HG02870 (cell line): ENCODE measurements at regions not wholly inside any gene's neighbourhood (a gene's known extent, or its start where the extent isn't known, plus 50 kb on each side); places are given as distances from the start of the nearest gene placed in this dataset.
A peak's percentile ranks its signal among the peaks of the same experiment; 100 is the strongest.

Experiments
- ATAC-seq: cut with Tn5 transposase; IDR thresholded peaks from one replicate; pipeline ENCODE4 v1.9.1; 2021; ENCODE audit warnings: mild to moderate bottlenecking, moderate library complexity; ENCODE audit not compliant: unreplicated experiment

DNA sequence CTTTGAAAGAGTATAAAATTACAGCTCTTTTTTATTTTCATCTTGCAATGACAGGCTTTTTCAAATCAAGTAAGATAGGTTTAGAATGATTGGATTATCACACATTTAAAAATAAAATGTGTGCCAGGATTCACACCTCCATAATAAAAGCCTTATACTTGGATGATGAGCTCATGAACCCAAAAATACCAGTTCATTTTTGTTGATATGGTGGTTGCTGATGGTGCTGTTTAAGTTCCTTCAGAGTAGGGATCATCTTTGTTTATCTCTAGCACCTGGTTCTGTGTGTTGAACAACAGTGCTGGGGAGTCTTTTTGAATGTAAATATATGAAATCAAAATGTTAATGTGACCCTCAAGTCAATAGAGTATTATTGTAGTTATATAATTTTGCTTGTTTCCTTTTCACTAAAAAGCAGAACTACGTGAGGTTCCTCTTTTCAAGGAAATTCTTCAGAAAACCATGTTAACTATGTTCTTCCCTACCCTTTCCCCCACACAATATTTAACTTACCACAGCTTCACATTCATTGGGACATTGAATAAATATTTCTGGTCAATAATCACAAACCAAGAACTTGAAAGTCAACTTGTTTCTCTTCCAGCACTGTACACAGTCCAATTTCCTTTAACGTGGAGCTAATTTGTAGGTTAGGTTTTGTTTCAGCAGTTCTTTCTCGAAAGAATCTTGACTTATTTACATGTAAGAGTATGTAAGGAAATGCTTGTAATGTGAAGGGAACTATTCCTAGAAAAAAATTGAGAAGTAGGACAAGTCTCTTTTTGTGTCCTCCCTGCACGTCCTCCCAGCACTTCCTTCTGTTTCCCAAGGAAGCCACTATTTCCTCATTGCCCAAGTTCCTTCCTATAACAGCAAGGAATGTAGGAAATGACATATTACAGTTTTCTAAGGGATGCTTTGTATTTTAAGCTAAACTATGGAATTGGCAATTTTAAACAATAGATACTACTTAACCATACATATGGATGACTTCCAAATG, 945.9 kb upstream of the CITED2 start:
- no peak for ATAC-seq

DNA sequence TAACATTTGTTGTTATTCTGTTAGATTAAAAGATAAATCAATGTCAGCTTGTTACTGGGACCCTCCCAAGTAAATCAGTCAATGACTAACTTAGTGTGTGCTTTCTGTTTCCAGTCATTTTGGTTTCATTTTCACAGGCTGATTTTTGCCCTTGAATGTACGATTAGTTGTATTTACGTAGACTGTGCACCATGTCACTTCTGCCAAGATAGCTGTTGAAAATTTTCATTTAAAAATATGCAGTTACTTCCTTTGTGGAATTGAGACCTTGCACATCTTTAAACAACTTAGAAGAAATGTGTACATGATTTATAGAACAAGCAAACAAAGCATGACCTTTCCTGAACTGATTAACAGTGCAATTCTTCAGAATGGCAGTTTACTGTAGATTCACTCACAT, 944.8 kb upstream of the CITED2 start:
- peak; percentile 65 for ATAC-seq

DNA sequence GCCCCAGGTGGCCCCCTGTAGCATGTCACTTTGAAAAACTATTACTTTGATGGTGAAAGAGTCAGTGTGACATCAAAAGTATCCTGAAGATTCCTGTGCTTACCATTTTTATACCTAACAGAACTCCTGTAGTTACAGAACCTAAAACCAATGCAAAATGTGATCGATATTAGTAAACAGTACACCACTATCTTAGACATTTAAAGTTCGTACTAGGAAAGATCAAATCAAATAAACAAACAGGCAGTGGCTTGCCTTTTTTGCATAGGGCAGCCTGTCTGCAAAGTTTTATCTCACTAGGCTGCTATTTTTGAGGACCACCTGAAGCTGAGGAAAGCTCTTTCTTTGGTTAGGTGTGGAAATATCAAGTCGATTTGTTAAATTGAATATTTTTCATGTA, 944.0 kb upstream of the CITED2 start:
- no peak for ATAC-seq

DNA sequence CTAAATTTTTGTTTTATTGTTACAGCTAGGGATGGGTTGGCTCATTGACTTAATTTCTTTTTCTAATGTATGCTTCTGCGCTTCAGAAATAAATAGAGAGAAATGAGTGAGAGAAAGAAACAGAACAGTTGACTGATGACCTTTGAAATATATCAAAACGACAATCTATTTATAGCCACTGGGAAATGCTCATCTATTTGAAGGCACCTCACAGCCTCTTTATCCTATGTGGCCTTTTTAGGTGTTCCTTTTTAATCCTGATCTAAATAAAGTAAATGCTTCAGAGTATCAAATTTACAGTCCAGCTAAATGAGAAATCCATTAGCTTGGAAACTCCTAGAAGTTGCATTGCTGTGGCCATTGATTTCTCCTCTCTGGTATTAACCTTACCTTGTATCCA, 943.5 kb upstream of the CITED2 start:
- no peak for ATAC-seq

DNA sequence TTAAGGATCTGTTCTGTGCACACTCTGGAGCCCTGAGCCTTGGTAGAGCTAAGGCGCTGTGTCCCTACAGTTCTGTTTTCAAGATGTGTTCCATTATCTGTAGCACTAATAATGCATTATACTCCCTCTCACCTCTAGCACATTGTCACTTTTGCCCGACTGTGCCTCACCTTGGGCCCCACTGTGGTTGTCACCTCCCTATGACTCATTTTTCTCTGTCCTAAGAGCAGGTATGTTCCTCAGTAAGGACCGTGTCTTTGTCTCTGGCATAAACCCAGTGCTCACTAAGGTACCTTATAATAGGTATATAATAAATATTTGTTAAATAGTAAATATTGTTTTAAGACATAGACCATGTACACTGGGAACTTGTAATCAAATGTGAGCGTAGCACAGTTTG, 942.5 kb upstream of the CITED2 start:
- ATAC-seq = no peak

DNA sequence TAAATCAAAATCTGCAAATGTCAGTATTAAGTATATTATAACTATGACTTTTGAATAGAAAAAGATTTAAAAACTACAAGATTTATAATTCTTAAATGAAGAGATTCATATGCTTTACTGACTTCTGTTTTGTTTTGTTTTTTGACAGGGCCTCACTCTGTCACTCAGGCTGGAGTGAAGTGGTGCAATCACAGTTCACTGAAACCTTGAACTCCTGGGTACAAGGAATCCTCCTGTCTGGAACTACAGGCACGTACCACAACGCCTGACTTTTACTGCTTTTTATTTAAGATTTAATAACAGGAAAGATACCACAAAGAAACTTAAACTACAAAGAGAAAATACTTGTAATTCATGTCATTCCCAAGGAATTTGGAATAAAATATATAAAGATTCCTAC, 940.2 kb upstream of the CITED2 start:
- ATAC-seq = no peak

DNA sequence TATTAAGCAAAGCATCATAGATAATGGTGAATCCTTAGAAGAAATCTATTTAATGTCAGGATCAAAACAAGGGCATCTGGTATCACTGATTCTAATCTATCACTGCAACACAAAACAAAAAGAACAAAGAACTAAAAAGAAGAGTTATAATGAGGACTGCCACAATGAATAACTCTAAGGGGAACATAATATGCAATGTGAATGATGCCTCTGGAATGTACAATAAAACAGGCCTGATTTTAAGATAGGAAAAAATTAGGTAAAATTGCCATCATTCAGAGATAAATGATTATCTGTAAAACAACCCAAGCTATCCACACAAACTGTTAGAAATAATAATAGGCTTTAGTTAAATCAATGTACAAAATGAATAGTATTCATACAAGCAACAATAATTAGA, 936.7 kb upstream of the CITED2 start:
- no peak for ATAC-seq

DNA sequence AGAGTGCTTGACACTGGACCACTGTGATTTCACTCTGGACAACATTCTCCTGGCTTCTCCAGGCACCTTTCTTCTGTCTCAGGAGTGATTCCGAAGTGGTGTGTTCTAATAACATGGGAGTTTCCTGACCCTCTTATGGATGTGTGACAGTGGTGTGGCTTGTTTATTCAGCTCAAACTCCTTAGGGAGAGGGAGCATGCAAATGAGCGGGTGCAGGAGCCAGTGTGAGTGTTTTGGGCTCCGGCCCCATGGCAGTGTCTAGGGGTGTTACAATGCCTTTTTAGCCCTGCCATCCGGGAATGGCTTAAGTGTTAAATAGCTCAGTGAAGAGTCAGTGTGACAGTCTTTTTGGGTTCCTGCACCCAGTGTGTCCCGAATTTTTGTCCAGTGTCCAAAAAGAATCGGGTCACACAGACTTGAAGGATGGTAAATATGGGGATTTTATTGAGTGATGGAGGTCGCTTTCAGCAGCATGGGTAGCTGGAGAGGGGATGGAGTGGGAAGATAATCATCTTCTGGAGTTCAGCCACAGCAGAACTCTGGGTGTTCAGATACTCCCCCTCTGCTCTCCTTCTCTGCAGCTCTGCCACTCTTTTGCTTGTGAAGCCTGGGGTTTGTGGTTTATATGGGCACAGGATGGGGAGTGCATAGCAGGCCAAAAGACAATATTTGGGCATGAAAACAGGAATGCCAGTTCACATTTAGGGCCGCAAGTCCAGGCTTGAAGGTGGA, 928.9 kb upstream of the CITED2 start:
- no peak for ATAC-seq

DNA sequence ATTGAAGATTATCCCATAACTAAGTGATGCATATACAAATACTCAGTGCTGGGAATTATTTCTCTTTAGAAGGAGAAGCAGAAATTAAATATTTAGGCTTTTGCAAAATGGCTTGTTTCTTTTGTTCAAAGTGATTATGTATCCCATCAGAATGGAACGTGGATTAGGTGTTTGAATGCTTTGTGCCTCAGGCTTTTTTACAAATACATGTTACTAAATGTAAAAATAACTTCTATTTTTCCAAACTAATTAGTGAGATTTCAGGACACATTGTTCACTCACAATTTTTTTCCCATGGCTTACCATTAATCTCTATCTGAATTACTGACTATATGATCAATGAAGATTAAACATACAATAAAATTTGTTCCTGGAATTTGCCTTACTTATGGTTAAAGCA, 925.9 kb upstream of the CITED2 start:
- no peak for ATAC-seq

DNA sequence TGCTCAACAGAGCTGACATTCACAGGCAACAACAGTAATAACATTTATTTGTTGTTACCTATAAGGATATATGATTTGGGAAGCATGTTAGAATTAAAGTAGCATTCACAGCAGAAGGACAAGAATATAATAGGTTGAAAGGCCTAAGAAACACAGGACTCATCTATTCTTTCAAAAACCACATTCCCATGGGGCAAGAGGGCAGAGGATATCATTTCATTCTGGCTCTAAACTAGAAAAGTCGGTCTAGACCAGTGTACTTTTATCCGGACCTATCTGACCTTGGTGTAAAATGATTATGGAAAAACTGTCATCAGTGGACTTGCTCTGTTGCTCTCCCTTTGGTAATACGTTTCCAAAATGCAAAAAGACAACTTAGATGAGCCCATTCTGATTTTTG, 914.7 kb upstream of the CITED2 start:
- no peak for ATAC-seq

DNA sequence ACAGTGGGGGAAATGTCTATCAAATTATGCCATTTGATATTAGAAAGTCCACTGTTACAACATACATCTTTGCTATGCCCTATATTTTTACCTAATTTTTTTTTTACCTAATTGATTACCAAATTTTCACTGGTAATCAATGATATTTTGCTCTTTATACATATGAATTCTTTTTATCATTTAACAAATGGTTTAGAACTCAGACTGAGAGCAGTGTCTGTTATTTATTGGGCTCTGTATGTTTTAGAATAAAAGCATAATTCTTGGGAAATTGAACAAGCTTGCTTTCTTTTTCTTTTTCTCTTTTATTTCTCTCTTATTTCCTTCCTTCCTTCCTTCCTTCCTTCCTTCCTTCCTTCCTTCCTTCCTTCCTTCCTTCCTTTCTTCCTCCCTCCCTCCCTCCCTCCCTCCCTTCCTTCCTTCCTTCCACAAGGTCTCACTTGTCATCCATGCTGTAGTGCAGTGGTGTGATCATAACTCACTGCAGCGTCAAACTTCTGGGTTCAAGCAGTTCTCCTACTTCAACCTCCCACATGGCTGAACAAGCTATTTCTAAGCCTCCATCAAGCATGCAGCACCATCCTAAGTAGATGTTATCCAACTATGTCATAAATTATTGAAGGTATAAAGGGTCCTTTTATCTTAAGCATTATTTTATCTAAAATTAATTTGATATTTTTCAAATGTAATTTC, 911.7 kb upstream of the CITED2 start:
- ATAC-seq = no peak

DNA sequence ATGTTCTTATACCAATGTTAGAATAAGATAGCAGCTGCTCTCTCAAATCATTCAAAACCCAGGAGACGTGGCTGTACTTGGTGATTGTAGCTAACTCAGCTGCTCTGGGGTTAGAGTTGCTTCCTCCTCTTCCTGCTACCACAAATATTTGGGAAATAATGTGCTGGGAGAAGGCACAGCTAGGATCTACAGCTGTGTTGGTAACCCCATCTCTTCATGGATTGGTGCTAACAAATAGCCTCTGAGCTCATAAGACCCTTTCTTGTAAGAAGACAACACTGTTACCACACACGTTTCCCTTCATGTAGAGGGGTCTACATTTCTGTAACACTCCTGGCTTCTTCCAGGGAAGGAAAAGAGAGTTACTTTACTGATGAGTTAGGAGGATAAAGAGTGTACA, 911.0 kb upstream of the CITED2 start:
- ATAC-seq = no peak

DNA sequence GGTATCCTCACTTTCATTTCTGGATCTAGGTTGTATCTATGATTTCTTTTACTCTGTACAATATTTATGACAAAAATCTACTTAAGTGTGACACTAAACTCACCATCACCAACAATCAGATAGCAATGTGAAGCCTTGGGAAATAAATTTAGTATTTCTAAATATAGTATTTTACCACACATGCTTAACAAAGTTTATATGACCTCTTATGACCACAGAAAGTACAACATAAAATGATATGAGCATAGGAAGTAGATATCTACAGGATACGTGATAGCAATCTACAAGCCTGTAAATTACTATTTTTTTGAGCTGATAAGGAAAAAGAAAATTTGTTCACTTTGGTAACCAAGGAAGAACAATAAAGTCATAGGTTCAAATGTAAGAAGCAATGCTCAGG, 910.4 kb upstream of the CITED2 start:
- ATAC-seq = no peak

DNA sequence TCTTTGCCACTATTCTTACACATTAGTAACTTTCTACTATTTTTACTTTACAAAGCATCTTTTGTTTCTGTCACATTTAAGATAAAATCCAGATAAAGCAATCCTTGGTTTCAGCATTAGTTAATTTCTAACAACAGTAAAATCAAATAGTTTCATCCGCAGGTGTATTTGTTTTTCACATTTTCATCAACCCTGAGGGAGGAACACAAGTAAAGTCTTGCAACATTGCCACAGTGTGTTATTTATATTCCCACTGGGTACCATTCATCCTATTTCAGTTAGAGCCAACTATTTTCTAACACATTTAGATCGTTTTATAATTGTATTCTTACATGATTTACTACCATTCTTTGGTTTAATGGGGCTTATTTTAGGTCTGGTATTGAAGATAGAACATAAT, 908.7 kb upstream of the CITED2 start:
- ATAC-seq = no peak

DNA sequence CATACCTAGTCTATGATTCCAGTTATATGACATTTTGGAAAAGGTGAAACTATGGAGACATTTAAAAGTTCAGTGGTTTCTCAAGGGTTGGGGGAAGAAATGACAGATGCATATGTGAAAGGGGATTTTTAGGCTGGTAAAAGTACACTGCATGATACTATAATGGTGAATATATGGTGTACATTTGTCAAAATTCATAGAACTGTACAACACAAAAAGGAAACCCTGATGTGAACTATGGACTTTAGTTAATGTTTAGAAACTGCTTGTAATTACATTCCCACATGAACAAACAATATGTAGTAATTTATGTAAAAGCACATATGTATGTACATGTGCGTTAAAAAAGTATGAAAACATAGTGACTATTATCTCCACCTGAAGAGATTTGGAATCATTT, 907.3 kb upstream of the CITED2 start:
- no peak for ATAC-seq

DNA sequence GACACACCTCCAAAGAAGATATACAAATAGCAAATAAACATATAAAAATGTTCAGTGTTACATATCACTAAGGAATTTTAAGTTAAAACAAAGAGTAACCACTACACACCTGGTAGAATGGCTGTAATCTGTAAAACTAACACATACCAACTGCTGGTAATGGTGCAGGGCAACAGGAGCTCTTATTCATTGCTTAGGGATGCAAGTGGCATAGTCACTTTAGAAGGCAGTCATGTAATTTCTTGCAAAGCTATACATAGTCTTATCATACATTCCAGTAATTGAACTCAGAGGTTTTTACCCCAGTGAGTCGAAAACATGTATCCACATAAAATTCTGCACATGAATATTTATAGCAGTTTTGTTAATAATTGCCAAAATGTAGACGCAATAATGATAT, 906.8 kb upstream of the CITED2 start:
- no peak for ATAC-seq

DNA sequence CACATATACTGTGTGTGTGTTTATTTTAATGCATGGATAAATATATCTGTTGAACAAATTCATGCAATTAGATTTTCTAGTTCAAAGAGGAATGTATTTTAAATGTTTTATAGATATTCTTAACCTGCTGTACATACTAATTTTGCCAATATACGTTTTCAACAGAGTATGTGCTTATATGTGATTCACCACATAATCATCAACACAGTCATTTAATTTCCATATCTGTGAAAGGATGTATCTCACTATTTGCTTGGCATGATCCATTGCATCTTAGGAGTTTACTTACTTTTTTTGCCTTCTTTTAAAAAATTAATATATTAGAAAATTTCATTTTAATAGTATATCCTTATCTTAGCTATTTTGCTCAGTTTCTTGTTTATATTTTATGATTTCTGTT, 902.3 kb upstream of the CITED2 start:
- no peak for ATAC-seq

DNA sequence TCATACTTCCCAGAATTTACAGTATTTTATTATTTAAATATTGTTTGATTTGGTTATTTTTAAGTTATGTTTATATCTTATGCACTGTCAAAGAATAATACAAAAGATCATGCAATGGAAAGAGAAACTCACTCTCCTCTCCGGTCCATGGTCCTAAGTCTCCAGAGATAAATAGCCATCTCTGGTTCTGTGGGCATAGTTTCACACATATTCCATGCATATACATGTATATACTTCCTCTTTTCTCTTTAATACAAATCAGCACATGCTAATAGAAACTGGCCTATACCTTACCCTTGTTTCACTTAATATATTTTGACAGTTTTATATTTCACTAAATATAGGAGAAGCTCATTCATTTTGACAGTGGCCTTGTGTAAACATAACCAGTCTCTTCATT, 901.7 kb upstream of the CITED2 start:
- no peak for ATAC-seq

DNA sequence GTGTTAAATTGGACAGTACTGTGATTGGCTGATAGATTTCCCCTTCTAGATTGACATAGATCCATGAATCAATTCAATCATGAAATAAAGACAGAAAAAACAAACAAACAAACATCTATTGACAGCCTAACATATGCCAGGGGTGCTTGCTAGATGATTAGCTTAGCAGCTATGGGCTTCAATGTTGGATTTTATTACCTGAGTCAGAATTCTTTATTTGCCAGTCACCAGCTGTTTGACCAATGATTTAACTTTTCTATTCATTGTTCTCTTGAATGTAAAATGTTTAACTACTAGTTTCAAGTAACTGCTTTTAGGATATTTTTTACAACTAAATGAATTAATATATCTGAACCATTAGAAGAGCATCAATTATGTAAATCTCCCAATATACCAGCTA, 901.3 kb upstream of the CITED2 start:
- ATAC-seq = no peak

DNA sequence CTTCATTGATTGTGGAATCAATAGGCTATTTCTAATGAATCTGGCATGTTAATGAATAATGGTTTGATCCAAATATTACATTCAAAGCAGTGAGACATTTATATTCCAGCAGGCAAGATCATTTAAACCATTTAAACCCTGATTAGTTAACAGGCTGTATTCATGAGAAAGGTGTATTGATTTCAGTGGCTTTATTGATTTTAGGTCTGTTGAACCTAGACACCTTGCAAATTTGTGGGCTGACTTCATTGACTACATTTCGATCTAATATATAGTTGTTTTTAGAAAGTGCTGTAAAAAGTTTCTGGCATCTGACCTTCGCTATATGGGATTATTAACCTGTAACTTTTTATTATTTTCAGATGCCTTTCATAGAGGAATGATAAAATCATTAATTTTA, 900.1 kb upstream of the CITED2 start:
- ATAC-seq = no peak

DNA sequence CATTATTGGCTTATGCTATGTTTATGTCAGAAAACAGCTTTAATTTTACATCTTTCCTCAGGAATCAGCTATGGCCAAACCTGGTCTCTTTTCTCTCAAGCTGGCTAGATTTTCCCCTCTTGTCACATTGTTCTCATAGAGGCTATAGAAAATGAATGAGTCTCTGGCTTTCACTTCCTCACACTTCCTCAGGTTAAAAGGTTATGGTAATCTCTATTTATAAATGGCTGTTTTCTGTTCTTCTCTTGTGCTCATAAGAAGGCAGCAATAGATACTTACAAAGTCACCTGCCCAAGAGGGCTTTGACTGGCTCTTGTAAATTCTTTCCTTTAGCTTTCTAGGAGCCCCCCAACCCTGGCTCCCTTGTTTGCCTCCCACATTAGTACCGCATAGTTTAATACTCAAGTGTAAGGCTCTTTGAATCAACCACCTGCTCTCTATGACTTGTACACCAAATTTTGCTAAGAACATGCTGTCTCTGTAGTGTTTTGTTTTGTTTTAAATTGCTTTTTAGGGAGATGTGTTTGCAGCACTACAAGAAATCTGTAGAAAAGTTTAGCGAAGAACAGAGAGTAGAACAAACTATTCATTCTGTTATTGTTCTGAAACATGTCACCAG, 897.4 kb upstream of the CITED2 start:
- ATAC-seq = peak; percentile 99
